GM13976 (cell line): ENCODE measurements at regions not wholly inside any gene's neighbourhood (a gene's known extent, or its start where the extent isn't known, plus 50 kb on each side); places are given as distances from the start of the nearest gene placed in this dataset.
A peak's percentile ranks its signal among the peaks of the same experiment; 100 is the strongest.

Experiments
- DNase-seq: peaks from one replicate; pipeline ENCODE4 v3.0.0; 2012; ENCODE audit warnings: low spot score
- CTCF ChIP-seq: IDR thresholded peaks from 2 replicates; pipeline ENCODE4 v1.5.1; 2012; ENCODE audit warnings: borderline replicate concordance, mild to moderate bottlenecking; ENCODE audit not compliant: insufficient read depth; ENCODE audit errors: extremely low read depth, missing control alignments, control extremely low read depth
- in situ Hi-C: fragments of 300-500 bp; cut with MboI; formaldehyde crosslinking; loops from one replicate; pipeline ENCODE4 v1.12.0; 2022; ENCODE audit warnings: low sequenced_read_pairs, mixed read lengths, inconsistent platforms; ENCODE audit not compliant: unreplicated experiment

GRCh38 chrX:14193547-14193946 lies 163.9 kb upstream of the GEMIN8 start:
- in situ Hi-C loops: no loop called here
- TF ChIP-seq CTCF: no peak

GRCh38 chrX:14173873-14174272 lies 144.2 kb upstream of the GEMIN8 start:
- in situ Hi-C loops: no loop called here
- TF ChIP-seq CTCF: no peak
- DNase-seq: no peak

More at GRCh38 chrX:14193547-14193946, 163.9 kb upstream of the GEMIN8 start:
- no peak for DNase-seq

GRCh38 chrX:14164828-14165227 lies 135.1 kb upstream of the GEMIN8 start:
- no peak for DNase-seq
- no peak for TF ChIP-seq CTCF
- in situ Hi-C loops: no loop called here

GRCh38 chrX:14125462-14125861 lies 95.8 kb upstream of the GEMIN8 start:
- in situ Hi-C loops: no loop called here
- no peak for DNase-seq
- TF ChIP-seq CTCF: no peak

GRCh38 chrX:14124562-14124961 lies 94.9 kb upstream of the GEMIN8 start:
- TF ChIP-seq CTCF: no peak
- in situ Hi-C loops: no loop called here
- DNase-seq: no peak

GRCh38 chrX:14095702-14096101 lies 66.0 kb upstream of the GEMIN8 start:
- peak; percentile 55 for TF ChIP-seq CTCF
- DNase-seq: peak; percentile 31
- in situ Hi-C loops: loop anchor here (25.0 kb wide), 3 partner anchors 442 to 1142 kb away; partner anchors contain the start of gene GLRA2

GRCh38 chrX:14094191-14094590 lies 64.5 kb upstream of the GEMIN8 start:
- DNase-seq: no peak
- no peak for TF ChIP-seq CTCF
- in situ Hi-C loops: loop anchor here (25.0 kb wide), 3 partner anchors 443 to 1143 kb away; partner anchors contain the start of gene GLRA2
